H1 (cell line): ENCODE measurements at regions not wholly inside any gene's neighbourhood (a gene's known extent, or its start where the extent isn't known, plus 50 kb on each side); places are given as distances from the start of the nearest gene placed in this dataset.
A peak's percentile ranks its signal among the peaks of the same experiment; 100 is the strongest.

Source experiments
- EGR1 ChIP-seq: IDR thresholded peaks from 2 replicates; pipeline ENCODE4 v1.6.1; 2011; ENCODE audit warnings: low read depth, low read length, borderline replicate concordance
- JUN ChIP-seq: IDR thresholded peaks from 2 replicates; pipeline ENCODE4 v1.6.1; 2011; ENCODE audit warnings: low read depth, mild to moderate bottlenecking, improper control_type of control experiment, low read length
- MAFK ChIP-seq: IDR thresholded peaks from 2 replicates; pipeline ENCODE4 v1.6.1; 2012; ENCODE audit warnings: low read depth, mild to moderate bottlenecking, improper control_type of control experiment, low read length
- RAD21 ChIP-seq, 2 experiments: IDR thresholded peaks in 1 of 2; conservative IDR thresholded peaks in 1 of 2; 2 replicates each; pipeline ENCODE4 v1.6.1; 2011; ENCODE audit warnings: low read depth in 2 of 2, low read length in 2 of 2, improper control_type of control experiment in 1 of 2, inconsistent platforms in 1 of 2, mild to moderate bottlenecking in 1 of 2, moderate library complexity in 1 of 2
- TEAD4 ChIP-seq: IDR thresholded peaks from 2 replicates; pipeline ENCODE4 v1.6.1; 2012; ENCODE audit warnings: low read depth, low read length, inconsistent platforms, mixed read lengths
- USF2 ChIP-seq: IDR thresholded peaks from 2 replicates; pipeline ENCODE4 v1.6.1; 2011; ENCODE audit warnings: low read length, improper control_type of control experiment
- YY1 ChIP-seq: IDR thresholded peaks from 2 replicates; pipeline ENCODE4 v1.6.1; 2011; ENCODE audit warnings: low read depth, mild to moderate bottlenecking, low read length

DNA sequence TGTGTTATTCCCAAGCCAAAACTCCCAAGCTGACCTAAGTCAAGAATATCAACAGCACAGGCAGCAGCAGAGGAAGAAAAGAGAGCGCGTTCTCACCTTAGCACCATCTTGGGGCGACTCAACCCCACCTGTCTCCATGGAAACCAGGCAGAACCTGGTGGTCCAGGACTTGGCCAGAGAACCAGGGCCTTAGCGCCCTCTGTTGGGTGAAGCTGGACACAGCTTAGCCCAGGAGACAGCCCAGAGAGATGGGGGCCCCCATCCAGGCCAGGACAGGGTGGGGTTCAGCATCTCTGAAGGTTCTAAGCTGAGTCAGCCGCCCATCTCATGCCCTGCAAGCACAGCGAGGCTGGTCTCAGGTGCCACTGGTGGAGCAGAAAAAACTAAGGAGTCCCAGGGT lies 60.1 kb upstream of the TMEM132E start (continued):
- TF ChIP-seq USF2 (no peak), RAD21 (IDR thresholded peaks at IDR 0.05 in 1 of 2, conservative IDR thresholded peaks at IDR 0.05 in 1 of 2; ENCODE audit: low read depth in 2 of 2, low read length in 2 of 2) (peak; percentile 86 to 94), MAFK (no peak), TEAD4 (no peak), EGR1 (no peak), YY1 (peak; percentile 71), JUN (no peak)
- TF ChIP-seq, all 59 proteins: peak for 3
